Karpas-422 (cell line): ENCODE measurements at regions not wholly inside any gene's neighbourhood (a gene's known extent, or its start where the extent isn't known, plus 50 kb on each side); places are given as distances from the start of the nearest gene placed in this dataset.
"Not testable (repeated sequence)": the region's sequence is repeated elsewhere in the genome, so short reads cannot be mapped to it uniquely, and the experiment has no call there.

Experiments
- DNase-seq: peaks from one replicate; pipeline ENCODE4 v3.0.0-alpha.2; 2015
- H2AFZ ChIP-seq: fragments of 200-600 bp; sonication (generic); 2 replicates; pipeline ENCODE4 v1.6.1; 2014; ENCODE audit warnings: antibody characterized with exemption, low read length, mixed read lengths
- H3K27ac ChIP-seq: fragments of 200-600 bp; sonication (generic); 2 replicates; pipeline ENCODE4 v1.5.1; 2014; ENCODE audit warnings: mild to moderate bottlenecking, low read length, moderate library complexity
- H3K27me3 ChIP-seq: fragments of 200-600 bp; sonication (generic); 2 replicates; pipeline ENCODE4 v1.6.1; 2014; ENCODE audit warnings: low read length, mixed read lengths
- H3K36me3 ChIP-seq: fragments of 200-600 bp; sonication (generic); 2 replicates; pipeline ENCODE4 v1.6.1; 2014; ENCODE audit warnings: low read length, mixed read lengths; ENCODE audit not compliant: insufficient read depth
- H3K4me1 ChIP-seq: fragments of 200-600 bp; sonication (generic); 2 replicates; pipeline ENCODE4 v1.6.1; 2014; ENCODE audit warnings: mild to moderate bottlenecking, low read length, mixed read lengths
- H3K4me2 ChIP-seq: fragments of 200-600 bp; sonication (generic); 2 replicates; pipeline ENCODE4 v1.6.1; 2014; ENCODE audit warnings: low read length, low read depth, mild to moderate bottlenecking; ENCODE audit not compliant: poor library complexity, severe bottlenecking
- H3K4me3 ChIP-seq: fragments of 200-600 bp; sonication (generic); 2 replicates; pipeline ENCODE4 v1.5.1; 2014; ENCODE audit warnings: mild to moderate bottlenecking, antibody characterized with exemption, low read length, mixed read lengths
- H3K79me2 ChIP-seq: fragments of 200-600 bp; sonication (generic); 2 replicates; pipeline ENCODE4 v1.6.1; 2014; ENCODE audit warnings: mild to moderate bottlenecking, low read length, mixed read lengths
- H3K9ac ChIP-seq: fragments of 200-600 bp; sonication (generic); 2 replicates; pipeline ENCODE4 v1.6.0; 2014; ENCODE audit warnings: low read length
- H3K9me2 ChIP-seq: fragments of 200-600 bp; sonication (generic), shearing (Covaris generic); replicated peaks from 2 replicates; pipeline ENCODE4 v1.6.0; 2014; ENCODE audit warnings: mild to moderate bottlenecking, low read length, moderate library complexity; ENCODE audit not compliant: insufficient read depth
- H3K9me3 ChIP-seq: fragments of 300-700, 200-600 bp; sonication (generic); 2 replicates; pipeline ENCODE4 v1.6.1; 2014; ENCODE audit warnings: low read length, mixed read lengths
- H4K20me1 ChIP-seq: fragments of 200-600 bp; sonication (generic); 2 replicates; pipeline ENCODE4 v1.6.1; 2014; ENCODE audit warnings: mild to moderate bottlenecking, antibody characterized with exemption, low read length, low read depth; ENCODE audit not compliant: insufficient read depth

- Histone ChIP-seq H3K27ac (no peak overlapping the region), H3K4me3 (no peak overlapping the region), H3K79me2 (no peaks in the 10 kb centered on the region), H3K9me2 (no peaks in the 10 kb centered on the region), H3K9me3 (0 out of 2 replicates have a peak, but pooled peaks cover 4% of the 10 kb centered on the region), H3K27me3 (no peaks in the 10 kb centered on the region), H3K4me1 (no peaks in the 10 kb centered on the region), H4K20me1 (no peaks in the 10 kb centered on the region), H3K4me2 (no peak overlapping the region), H3K36me3 (no peaks in the 10 kb centered on the region), H3K9ac (no peak overlapping the region), H2AFZ (no peak overlapping the region)
- DNase-seq, result no peak
Observed at GRCh38 chr10:33833566-33833965, 499.1 kb upstream of the NRP1 start.

- Histone ChIP-seq H3K79me2 (no peaks in the 10 kb centered on the region), H3K4me3 (no peak overlapping the region), H3K27ac (no peak overlapping the region), H3K36me3 (no peaks in the 10 kb centered on the region), H3K27me3 (no peaks in the 10 kb centered on the region), H3K4me1 (no peaks in the 10 kb centered on the region), H3K9ac (no peak overlapping the region), H4K20me1 (no peaks in the 10 kb centered on the region), H3K9me3 (peaks cover 4% of the 10 kb centered on the region; the same call in 1 of the 2 replicates), H3K9me2 (no peaks in the 10 kb centered on the region), H3K4me2 (no peak overlapping the region), H2AFZ (no peak overlapping the region)
- DNase-seq, result no peak
Observed at GRCh38 chr10:33832124-33832787, 497.8 kb upstream of the NRP1 start.

- Histone ChIP-seq H2AFZ (no peak overlapping the region), H3K27ac (no peak overlapping the region), H3K4me1 (no peaks in the 10 kb centered on the region), H3K27me3 (no peaks in the 10 kb centered on the region), H3K79me2 (no peaks in the 10 kb centered on the region), H3K36me3 (no peaks in the 10 kb centered on the region), H3K4me2 (no peak overlapping the region), H3K9me2 (no peaks in the 10 kb centered on the region), H3K4me3 (no peak overlapping the region), H4K20me1 (no peaks in the 10 kb centered on the region), H3K9me3 (peaks cover 4% of the 10 kb centered on the region; the same call in 1 of the 2 replicates), H3K9ac (no peak overlapping the region)
- DNase-seq, result no peak
Observed at GRCh38 chr10:33831591-33831990, 497.1 kb upstream of the NRP1 start.

- H3K4me3 ChIP-seq, H3K9me3 ChIP-seq, H3K4me2 ChIP-seq, H3K27ac ChIP-seq, H3K9me2 ChIP-seq, DNase-seq, H3K36me3 ChIP-seq, H4K20me1 ChIP-seq, H3K4me1 ChIP-seq, H2AFZ ChIP-seq, H3K79me2 ChIP-seq, H3K27me3 ChIP-seq, H3K9ac ChIP-seq: not testable (repeated sequence)
Observed at GRCh38 chr10:33829899-33830298, 495.4 kb upstream of the NRP1 start.

GRCh38 chr10:33828592-33828991 lies 494.1 kb upstream of the NRP1 start:
- DNase-seq, result no peak
- Histone ChIP-seq H3K9ac (no peak overlapping the region), H2AFZ (no peak overlapping the region), H4K20me1 (no peaks in the 10 kb centered on the region), H3K27ac (no peak overlapping the region), H3K79me2 (no peaks in the 10 kb centered on the region), H3K4me3 (no peak overlapping the region), H3K9me2 (no peaks in the 10 kb centered on the region), H3K9me3 (peaks cover 9% of the 10 kb centered on the region; the same call in 1 of the 2 replicates), H3K4me2 (no peak overlapping the region), H3K27me3 (no peaks in the 10 kb centered on the region), H3K4me1 (no peaks in the 10 kb centered on the region), H3K36me3 (no peaks in the 10 kb centered on the region)

GRCh38 chr10:33826186-33826585 lies 491.7 kb upstream of the NRP1 start:
- Histone ChIP-seq H3K4me2 (no peak overlapping the region), H3K9me3 (peaks cover 9% of the 10 kb centered on the region; the same call in 1 of the 2 replicates), H3K4me3 (no peak overlapping the region), H3K27ac (no peak overlapping the region), H3K9ac (no peak overlapping the region), H2AFZ (no peak overlapping the region), H4K20me1 (no peaks in the 10 kb centered on the region), H3K27me3 (no peaks in the 10 kb centered on the region), H3K4me1 (no peaks in the 10 kb centered on the region), H3K79me2 (no peaks in the 10 kb centered on the region), H3K9me2 (no peaks in the 10 kb centered on the region), H3K36me3 (no peaks in the 10 kb centered on the region)
- DNase-seq, result no peak

GRCh38 chr10:33822774-33823173 lies 488.3 kb upstream of the NRP1 start:
- no peak for DNase-seq
- Histone ChIP-seq H3K79me2 (no peaks in the 10 kb centered on the region), H3K4me1 (no peaks in the 10 kb centered on the region), H3K4me3 (no peak overlapping the region), H2AFZ (no peak overlapping the region), H4K20me1 (no peaks in the 10 kb centered on the region), H3K27ac (no peak overlapping the region), H3K4me2 (no peak overlapping the region), H3K9ac (no peak overlapping the region), H3K27me3 (no peaks in the 10 kb centered on the region), H3K36me3 (no peaks in the 10 kb centered on the region), H3K9me3 (peaks cover 8% of the 10 kb centered on the region; the same call in 1 of the 2 replicates), H3K9me2 (no peaks in the 10 kb centered on the region)

- no peak overlapping the region for H2AFZ ChIP-seq
- H3K4me3 ChIP-seq, result no peak overlapping the region
- no peak for DNase-seq
- no peaks in the 10 kb centered on the region for H3K79me2 ChIP-seq
- no peaks in the 10 kb centered on the region for H3K36me3 ChIP-seq
- no peaks in the 10 kb centered on the region for H4K20me1 ChIP-seq
- H3K27ac ChIP-seq, result no peak overlapping the region
- no peaks in the 10 kb centered on the region for H3K27me3 ChIP-seq
- no peak overlapping the region for H3K9ac ChIP-seq
- peaks cover 8% of the 10 kb centered on the region for H3K9me3 ChIP-seq
- no peak overlapping the region for H3K4me2 ChIP-seq
- H3K4me1 ChIP-seq, result no peaks in the 10 kb centered on the region
- no peaks in the 10 kb centered on the region for H3K9me2 ChIP-seq
Observed at GRCh38 chr10:33820531-33820930, 486.1 kb upstream of the NRP1 start.
